ENCODE measurements at regions not wholly inside any gene's neighbourhood (a gene's known extent, or its start where the extent isn't known, plus 50 kb on each side); places are given as distances from the start of the nearest gene placed in this dataset.

DNA sequence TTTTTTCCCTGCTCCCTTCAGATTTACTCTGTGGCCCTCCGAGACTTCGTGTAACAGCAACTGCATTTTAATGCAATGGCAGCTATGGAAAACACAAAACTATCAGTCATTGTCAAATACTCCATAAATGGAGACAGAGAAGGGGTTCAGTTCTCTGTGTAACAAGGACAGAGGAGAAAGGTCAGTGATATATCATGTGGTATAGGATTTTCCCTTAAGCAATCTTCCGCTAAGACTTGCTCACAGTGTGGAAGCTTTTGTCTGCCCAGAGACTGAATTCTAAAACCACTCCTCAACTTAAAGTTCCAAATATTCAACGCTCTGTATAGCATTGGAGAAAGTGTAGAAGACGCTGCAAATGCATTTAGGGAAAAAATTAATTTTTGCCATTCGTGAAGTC is 111.3 kb upstream of the EDNRB start:
- Histone ChIP-seq H3K27ac (ENCODE audit: low read length) (no peak overlapping the region), H3K9me3 (ENCODE audit: control insufficient read depth in 2 of 2, low read length in 2 of 2) (peaks cover 0 to 3% of the 10 kb centered on the region in 2 donors), H3K9ac (ENCODE audit: low read length in 2 of 2) (no peak overlapping the region), H3K4me1 (ENCODE audit: control insufficient read depth, insufficient read depth, low read length) (no peaks in the 10 kb centered on the region), H3K36me3 (ENCODE audit: control insufficient read depth in 2 of 2, insufficient read depth in 2 of 2, low read length in 2 of 2) (no peaks in the 10 kb centered on the region), H3K27me3 (ENCODE audit: control insufficient read depth in 1 of 2, insufficient read depth in 2 of 2, low read length in 2 of 2) (no peaks in the 10 kb centered on the region), H3K4me3 (ENCODE audit: low read length in 2 of 2) (no peak overlapping the region)

DNA sequence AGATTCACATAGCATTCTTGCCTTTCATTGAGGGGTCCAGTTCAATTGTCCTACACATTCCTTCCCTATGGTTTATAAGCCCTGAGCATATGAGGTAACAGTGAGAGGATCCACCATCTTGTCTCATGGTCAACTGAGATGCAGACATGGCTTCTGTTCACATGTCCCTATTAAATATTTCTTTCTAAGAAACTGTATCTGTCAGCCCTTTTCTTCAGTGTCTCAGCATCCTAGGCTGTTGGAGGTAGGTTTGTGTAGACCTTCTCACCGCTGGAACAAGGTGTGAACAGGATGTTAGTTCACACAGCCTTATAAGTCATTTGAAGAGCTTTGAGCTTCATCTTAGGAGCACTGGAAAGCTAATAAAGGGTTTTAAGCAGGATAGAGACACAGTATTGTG is 110.3 kb upstream of the EDNRB start:
- Histone ChIP-seq H3K9me3 (ENCODE audit: control insufficient read depth in 2 of 2, low read length in 2 of 2) (peaks cover 0 to 3% of the 10 kb centered on the region in 2 donors), H3K27me3 (ENCODE audit: control insufficient read depth in 1 of 2, insufficient read depth in 2 of 2, low read length in 2 of 2) (no peaks in the 10 kb centered on the region), H3K27ac (ENCODE audit: low read length) (no peak overlapping the region), H3K36me3 (ENCODE audit: control insufficient read depth in 2 of 2, insufficient read depth in 2 of 2, low read length in 2 of 2) (no peaks in the 10 kb centered on the region), H3K4me1 (ENCODE audit: control insufficient read depth, insufficient read depth, low read length) (no peaks in the 10 kb centered on the region), H3K9ac (ENCODE audit: low read length in 2 of 2) (no peak overlapping the region), H3K4me3 (ENCODE audit: low read length in 2 of 2) (no peak overlapping the region)

DNA sequence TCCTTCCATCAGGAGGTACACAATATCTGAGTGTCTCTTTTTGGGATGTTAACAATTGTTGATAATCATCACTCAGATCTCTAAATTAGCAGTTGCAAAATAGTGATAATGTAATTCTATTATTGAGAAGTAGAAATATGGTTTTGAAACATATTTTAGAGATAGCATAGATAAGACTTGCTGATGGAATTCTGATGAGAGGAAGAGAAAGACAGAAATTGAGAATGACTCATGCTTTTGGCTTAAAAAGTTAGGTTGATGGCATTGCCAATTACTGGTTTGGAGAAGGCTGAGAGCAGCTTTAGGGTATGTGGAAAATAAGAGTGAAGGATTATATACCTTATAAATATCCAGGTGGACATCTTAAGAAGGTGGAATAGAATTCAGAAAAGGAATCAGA is 106.4 kb upstream of the EDNRB start:
- H3K36me3 ChIP-seq (ENCODE audit: control insufficient read depth in 2 of 2, insufficient read depth in 2 of 2, low read length in 2 of 2): no peaks in the 10 kb centered on the region
- H3K4me3 ChIP-seq (ENCODE audit: low read length in 2 of 2): no peak overlapping the region
- no peaks in the 10 kb centered on the region for H3K27me3 ChIP-seq (ENCODE audit: control insufficient read depth in 1 of 2, insufficient read depth in 2 of 2, low read length in 2 of 2)
- no peak overlapping the region for H3K27ac ChIP-seq (ENCODE audit: low read length)
- H3K9me3 ChIP-seq (ENCODE audit: control insufficient read depth in 2 of 2, low read length in 2 of 2): peaks cover 0 to 3% of the 10 kb centered on the region in 2 donors
- no peak overlapping the region for H3K9ac ChIP-seq (ENCODE audit: low read length in 2 of 2)
- H3K4me1 ChIP-seq (ENCODE audit: control insufficient read depth, insufficient read depth, low read length): no peaks in the 10 kb centered on the region

DNA sequence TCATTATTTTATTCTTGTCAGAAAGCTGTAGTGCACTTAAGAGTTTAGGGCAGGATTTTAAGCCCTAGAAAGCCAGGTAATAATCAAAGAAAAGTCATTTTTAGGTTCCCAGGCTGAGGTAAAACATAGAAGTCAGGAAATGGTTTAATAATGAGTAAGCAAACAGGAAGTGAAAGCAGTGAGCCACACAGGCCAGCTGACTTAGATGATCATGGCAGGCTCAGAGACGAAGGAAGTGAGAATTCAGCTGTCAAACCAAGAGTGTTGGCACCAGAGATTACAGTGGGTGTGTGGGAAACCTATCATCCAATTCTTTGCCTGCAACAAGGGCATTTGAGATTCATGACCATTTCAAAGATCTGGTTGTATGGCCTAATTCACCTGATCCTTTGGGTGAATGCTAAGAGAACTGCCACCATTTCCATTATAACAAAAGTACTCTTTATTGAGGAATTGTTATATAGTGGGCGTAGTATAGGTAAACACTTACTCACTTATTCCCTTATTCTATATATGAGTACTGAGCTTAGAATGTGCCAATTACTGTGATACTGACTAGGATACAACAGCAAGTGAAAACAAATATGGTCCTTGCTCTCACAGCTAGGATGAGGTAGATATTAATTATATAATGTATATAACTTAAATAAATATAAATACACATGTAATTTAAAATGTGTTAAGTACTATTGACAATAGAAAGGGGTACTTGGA is 103.7 kb upstream of the EDNRB start:
- no peaks in the 10 kb centered on the region for H3K27me3 ChIP-seq (ENCODE audit: control insufficient read depth in 1 of 2, insufficient read depth in 2 of 2, low read length in 2 of 2)
- no peaks in the 10 kb centered on the region for H3K9me3 ChIP-seq (ENCODE audit: control insufficient read depth in 2 of 2, low read length in 2 of 2)
- H3K4me3 ChIP-seq (ENCODE audit: low read length in 2 of 2): no peak overlapping the region
- no peak overlapping the region for H3K9ac ChIP-seq (ENCODE audit: low read length in 2 of 2)
- no peak overlapping the region for H3K27ac ChIP-seq (ENCODE audit: low read length)
- no peaks in the 10 kb centered on the region for H3K4me1 ChIP-seq (ENCODE audit: control insufficient read depth, insufficient read depth, low read length)
- H3K36me3 ChIP-seq (ENCODE audit: control insufficient read depth in 2 of 2, insufficient read depth in 2 of 2, low read length in 2 of 2): no peaks in the 10 kb centered on the region

DNA sequence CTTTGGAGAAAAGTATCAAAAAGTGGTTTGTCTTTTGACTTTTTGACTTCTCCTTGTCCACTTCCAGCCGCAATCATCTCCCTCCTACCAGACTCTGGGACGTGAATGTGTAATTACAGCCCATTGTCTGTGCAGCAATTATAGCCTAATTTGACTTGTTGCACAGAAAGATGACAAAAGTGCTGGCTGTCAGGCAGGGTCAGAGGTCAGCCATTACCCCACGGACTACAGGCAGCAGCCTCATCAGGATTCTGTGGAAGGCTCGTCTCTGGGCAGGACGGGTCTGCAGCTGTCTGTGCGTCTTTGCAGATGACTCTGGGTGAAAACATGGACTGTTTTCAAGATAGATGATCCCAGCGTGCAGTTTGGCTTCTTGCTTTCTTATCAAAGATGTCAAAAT is 102.2 kb upstream of the EDNRB start:
- Histone ChIP-seq H3K27ac (ENCODE audit: low read length) (no peak overlapping the region), H3K27me3 (ENCODE audit: control insufficient read depth in 1 of 2, insufficient read depth in 2 of 2, low read length in 2 of 2) (no peaks in the 10 kb centered on the region), H3K4me1 (ENCODE audit: control insufficient read depth, insufficient read depth, low read length) (no peaks in the 10 kb centered on the region), H3K36me3 (ENCODE audit: control insufficient read depth in 2 of 2, insufficient read depth in 2 of 2, low read length in 2 of 2) (no peaks in the 10 kb centered on the region), H3K9me3 (ENCODE audit: control insufficient read depth in 2 of 2, low read length in 2 of 2) (no peaks in the 10 kb centered on the region), H3K4me3 (ENCODE audit: low read length in 2 of 2) (no peak overlapping the region), H3K9ac (ENCODE audit: low read length in 2 of 2) (no peak overlapping the region)

DNA sequence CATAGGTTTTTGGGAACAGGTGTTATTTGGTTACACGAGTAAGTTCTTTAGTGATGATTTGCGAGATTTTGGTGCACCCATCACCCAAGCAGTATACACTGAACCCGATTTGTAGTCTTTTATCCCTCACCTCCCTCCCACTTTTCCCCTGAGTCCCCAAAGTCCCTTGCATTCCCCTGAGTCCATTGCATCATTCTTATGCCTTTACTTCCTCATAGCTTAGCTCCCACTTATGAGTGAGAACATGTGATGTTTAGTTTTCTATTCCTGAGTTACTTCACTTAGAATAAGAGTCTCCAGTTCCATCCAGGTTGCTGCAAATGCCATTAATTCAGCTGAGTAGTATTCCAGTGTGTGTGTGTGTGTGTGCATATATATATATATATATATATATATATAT is 97.2 kb upstream of the EDNRB start:
- Histone ChIP-seq H3K27me3 (ENCODE audit: control insufficient read depth in 1 of 2, insufficient read depth in 2 of 2, low read length in 2 of 2) (no peaks in the 10 kb centered on the region), H3K9ac (ENCODE audit: low read length in 2 of 2) (no peak overlapping the region), H3K4me3 (ENCODE audit: low read length in 2 of 2) (no peak overlapping the region), H3K36me3 (ENCODE audit: control insufficient read depth in 2 of 2, insufficient read depth in 2 of 2, low read length in 2 of 2) (no peaks in the 10 kb centered on the region), H3K9me3 (ENCODE audit: control insufficient read depth in 2 of 2, low read length in 2 of 2) (no peaks in the 10 kb centered on the region), H3K4me1 (ENCODE audit: control insufficient read depth, insufficient read depth, low read length) (no peaks in the 10 kb centered on the region), H3K27ac (ENCODE audit: low read length) (no peak overlapping the region)

DNA sequence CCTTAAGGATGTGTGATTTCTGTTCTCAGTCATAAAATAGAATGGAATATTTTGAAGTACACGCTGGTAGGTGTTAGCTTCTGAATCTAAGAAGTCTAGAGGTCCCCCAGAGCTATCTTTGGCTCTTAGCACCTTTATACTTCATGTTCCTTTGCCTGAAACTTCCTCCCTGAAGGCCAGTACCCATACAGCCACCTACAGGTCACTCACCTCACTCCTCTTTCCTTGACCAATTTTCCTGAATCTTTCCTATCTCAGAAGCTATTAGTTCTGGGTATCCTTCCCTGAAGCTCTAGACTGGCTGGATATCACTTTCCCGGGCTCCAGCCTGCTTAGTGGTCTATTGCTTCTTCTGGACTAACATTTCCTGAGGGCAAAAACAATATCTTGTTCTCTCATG is 93.4 kb upstream of the EDNRB start:
- H3K36me3 ChIP-seq (ENCODE audit: control insufficient read depth in 2 of 2, insufficient read depth in 2 of 2, low read length in 2 of 2): no peaks in the 10 kb centered on the region
- no peaks in the 10 kb centered on the region for H3K9me3 ChIP-seq (ENCODE audit: control insufficient read depth in 2 of 2, low read length in 2 of 2)
- H3K4me1 ChIP-seq (ENCODE audit: control insufficient read depth, insufficient read depth, low read length): no peaks in the 10 kb centered on the region
- no peak overlapping the region for H3K4me3 ChIP-seq (ENCODE audit: low read length in 2 of 2)
- H3K27me3 ChIP-seq (ENCODE audit: control insufficient read depth in 1 of 2, insufficient read depth in 2 of 2, low read length in 2 of 2): no peaks in the 10 kb centered on the region
- H3K27ac ChIP-seq (ENCODE audit: low read length): no peak overlapping the region
- H3K9ac ChIP-seq (ENCODE audit: low read length in 2 of 2): no peak overlapping the region

DNA sequence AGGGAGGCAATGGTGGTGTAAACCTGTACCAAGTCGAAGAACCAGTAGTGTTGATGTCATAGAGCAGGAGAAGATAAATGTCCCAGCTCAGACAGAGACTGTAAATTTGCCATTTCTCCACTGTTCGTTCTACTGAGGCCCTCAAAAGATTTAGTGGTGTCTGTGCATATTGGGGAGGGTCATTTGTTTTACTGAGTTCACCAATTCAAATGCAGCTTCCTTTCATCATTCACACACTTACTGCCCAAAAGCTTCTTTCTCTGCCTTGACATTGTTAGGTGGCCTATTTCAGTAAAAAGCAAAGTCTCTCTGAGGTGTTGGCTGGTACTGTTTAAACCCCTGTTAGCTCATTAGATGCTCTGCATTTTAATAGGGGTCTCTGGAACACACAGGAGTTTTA is 86.2 kb upstream of the EDNRB start:
- no peaks in the 10 kb centered on the region for H3K4me1 ChIP-seq (ENCODE audit: control insufficient read depth, insufficient read depth, low read length)
- no peak overlapping the region for H3K4me3 ChIP-seq (ENCODE audit: low read length in 2 of 2)
- no peaks in the 10 kb centered on the region for H3K36me3 ChIP-seq (ENCODE audit: control insufficient read depth in 2 of 2, insufficient read depth in 2 of 2, low read length in 2 of 2)
- H3K9me3 ChIP-seq (ENCODE audit: control insufficient read depth in 2 of 2, low read length in 2 of 2): no peaks in the 10 kb centered on the region
- H3K9ac ChIP-seq (ENCODE audit: low read length in 2 of 2): no peak overlapping the region
- no peak overlapping the region for H3K27ac ChIP-seq (ENCODE audit: low read length)
- H3K27me3 ChIP-seq (ENCODE audit: control insufficient read depth in 1 of 2, insufficient read depth in 2 of 2, low read length in 2 of 2): no peaks in the 10 kb centered on the region

DNA sequence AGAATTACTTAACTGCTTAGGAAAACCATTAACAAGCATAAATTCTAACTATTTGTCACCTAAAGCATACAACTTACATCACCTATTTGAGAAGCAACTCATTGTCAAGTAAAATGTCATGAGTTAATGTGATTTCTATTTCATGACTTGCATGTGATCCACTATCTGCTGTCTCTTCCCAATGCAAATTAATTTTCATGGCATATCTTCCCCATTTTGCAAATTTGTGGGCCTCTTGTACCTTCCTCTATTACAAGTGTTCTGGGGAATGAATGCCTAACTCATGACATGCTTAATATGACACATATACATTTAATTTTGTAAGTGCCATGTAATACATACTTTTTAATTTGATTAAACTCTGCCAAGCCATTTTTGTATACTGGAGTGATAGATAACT is 81.1 kb upstream of the EDNRB start:
- no peaks in the 10 kb centered on the region for H3K36me3 ChIP-seq (ENCODE audit: control insufficient read depth in 2 of 2, insufficient read depth in 2 of 2, low read length in 2 of 2)
- H3K9me3 ChIP-seq (ENCODE audit: control insufficient read depth in 2 of 2, low read length in 2 of 2): no peaks in the 10 kb centered on the region
- H3K27me3 ChIP-seq (ENCODE audit: control insufficient read depth in 1 of 2, insufficient read depth in 2 of 2, low read length in 2 of 2): no peaks in the 10 kb centered on the region
- H3K4me1 ChIP-seq (ENCODE audit: control insufficient read depth, insufficient read depth, low read length): no peaks in the 10 kb centered on the region
- no peak overlapping the region for H3K27ac ChIP-seq (ENCODE audit: low read length)
- no peak overlapping the region for H3K4me3 ChIP-seq (ENCODE audit: low read length in 2 of 2)
- H3K9ac ChIP-seq (ENCODE audit: low read length in 2 of 2): no peak overlapping the region

DNA sequence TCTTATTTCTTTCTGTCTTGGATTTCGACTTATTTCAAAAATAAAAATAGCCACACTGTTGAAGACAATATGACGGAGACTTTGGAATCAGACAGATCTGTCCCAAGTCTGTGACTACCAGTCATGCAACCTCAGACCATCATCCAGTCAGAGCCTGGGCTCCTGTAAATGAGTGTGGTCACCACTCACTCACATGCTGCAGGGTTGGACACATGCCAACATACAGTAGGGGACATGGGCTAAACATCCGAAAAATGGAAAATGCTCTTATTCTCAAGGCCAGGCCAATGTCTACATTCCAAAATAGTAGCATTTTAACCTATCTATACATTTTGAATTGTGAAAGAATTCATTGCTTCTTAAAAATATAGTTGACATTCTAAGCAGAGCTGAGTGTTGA is 75.5 kb upstream of the EDNRB start:
- no peak overlapping the region for H3K9ac ChIP-seq (ENCODE audit: low read length in 2 of 2)
- no peaks in the 10 kb centered on the region for H3K9me3 ChIP-seq (ENCODE audit: control insufficient read depth in 2 of 2, low read length in 2 of 2)
- no peaks in the 10 kb centered on the region for H3K4me1 ChIP-seq (ENCODE audit: control insufficient read depth, insufficient read depth, low read length)
- no peaks in the 10 kb centered on the region for H3K27me3 ChIP-seq (ENCODE audit: control insufficient read depth in 1 of 2, insufficient read depth in 2 of 2, low read length in 2 of 2)
- H3K36me3 ChIP-seq (ENCODE audit: control insufficient read depth in 2 of 2, insufficient read depth in 2 of 2, low read length in 2 of 2): no peaks in the 10 kb centered on the region
- no peak overlapping the region for H3K4me3 ChIP-seq (ENCODE audit: low read length in 2 of 2)
- no peak overlapping the region for H3K27ac ChIP-seq (ENCODE audit: low read length)

DNA sequence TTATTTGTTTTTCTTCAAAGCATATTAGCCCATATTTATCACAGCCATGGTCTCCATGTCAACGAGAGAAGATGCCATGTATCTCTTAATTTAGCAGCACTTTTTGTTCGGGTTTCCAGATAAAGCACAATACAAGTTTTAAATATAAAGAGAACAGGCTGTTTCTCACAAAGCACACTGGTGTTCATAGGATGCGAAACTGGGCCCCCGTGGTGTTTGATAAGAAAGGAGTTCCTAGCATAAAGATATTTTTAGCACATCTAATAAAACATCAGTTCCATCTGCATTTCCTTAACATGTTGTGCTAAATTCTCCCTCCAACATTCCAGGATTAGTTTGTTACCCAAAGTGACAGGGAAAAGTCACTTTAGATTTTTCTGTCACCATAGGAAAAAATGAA is 72.4 kb upstream of the EDNRB start:
- Histone ChIP-seq H3K27me3 (ENCODE audit: control insufficient read depth in 1 of 2, insufficient read depth in 2 of 2, low read length in 2 of 2) (peaks cover 0 to 3% of the 10 kb centered on the region in 2 donors), H3K36me3 (ENCODE audit: control insufficient read depth in 2 of 2, insufficient read depth in 2 of 2, low read length in 2 of 2) (no peaks in the 10 kb centered on the region), H3K9ac (ENCODE audit: low read length in 2 of 2) (no peak overlapping the region), H3K27ac (ENCODE audit: low read length) (no peak overlapping the region), H3K9me3 (ENCODE audit: control insufficient read depth in 2 of 2, low read length in 2 of 2) (no peaks in the 10 kb centered on the region), H3K4me1 (ENCODE audit: control insufficient read depth, insufficient read depth, low read length) (no peaks in the 10 kb centered on the region), H3K4me3 (ENCODE audit: low read length in 2 of 2) (no peak overlapping the region)
